ENCODE measurements at regions not wholly inside any gene's neighbourhood (a gene's known extent, or its start where the extent isn't known, plus 50 kb on each side); places are given as distances from the start of the nearest gene placed in this dataset.

GRCh38 chr18:73948497-73948896 is 199.1 kb downstream of the FBXO15 start:
- no peak for TF ChIP-seq CTCF (IDR thresholded peaks at IDR 0.05; ENCODE audit: low read depth, low read length, missing input control)
- no peak for TF ChIP-seq RAD21 (IDR thresholded peaks at IDR 0.05)
- no peak for TF ChIP-seq JUND (IDR thresholded peaks at IDR 0.05)
- no peak for TF ChIP-seq TAF1 (conservative IDR thresholded peaks at IDR 0.05)
- TF ChIP-seq RXRA (IDR thresholded peaks at IDR 0.05) = no peak

Measured in liver (tissue), 3 donors.